Inflammatory macrophage treated with lipopolysaccharide for 4 hours (primary cell): ENCODE measurements at regions not wholly inside any gene's neighbourhood (a gene's known extent, or its start where the extent isn't known, plus 50 kb on each side); places are given as distances from the start of the nearest gene placed in this dataset.
"Not testable (repeated sequence)": the region's sequence is repeated elsewhere in the genome, so short reads cannot be mapped to it uniquely, and the experiment has no call there.

ENCODE experiments used
- DNase-seq: peaks from one replicate; pipeline ENCODE4 v3.0.0-alpha.2; 2020

DNA sequence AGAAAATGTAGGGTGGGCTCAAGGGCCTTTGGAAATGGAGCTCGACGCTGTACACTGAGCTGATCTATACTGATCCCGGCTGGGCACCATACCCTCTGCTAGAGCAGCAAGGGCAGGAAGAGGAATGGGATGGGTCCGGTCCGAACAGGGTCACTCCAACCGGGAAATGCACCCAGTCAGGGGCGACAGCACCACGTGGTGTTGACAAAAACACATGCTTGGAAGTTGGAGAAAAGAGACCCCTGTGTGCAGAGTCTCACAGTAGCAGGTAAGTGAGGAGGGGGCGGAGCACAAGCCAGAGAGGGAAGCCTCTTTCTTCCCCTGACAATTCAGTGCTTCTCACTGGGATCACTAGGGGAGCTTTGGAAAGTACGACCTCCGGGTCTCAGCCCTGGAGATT is 84.1 kb upstream of the ASB18 start:
- DNase-seq = no peak

DNA sequence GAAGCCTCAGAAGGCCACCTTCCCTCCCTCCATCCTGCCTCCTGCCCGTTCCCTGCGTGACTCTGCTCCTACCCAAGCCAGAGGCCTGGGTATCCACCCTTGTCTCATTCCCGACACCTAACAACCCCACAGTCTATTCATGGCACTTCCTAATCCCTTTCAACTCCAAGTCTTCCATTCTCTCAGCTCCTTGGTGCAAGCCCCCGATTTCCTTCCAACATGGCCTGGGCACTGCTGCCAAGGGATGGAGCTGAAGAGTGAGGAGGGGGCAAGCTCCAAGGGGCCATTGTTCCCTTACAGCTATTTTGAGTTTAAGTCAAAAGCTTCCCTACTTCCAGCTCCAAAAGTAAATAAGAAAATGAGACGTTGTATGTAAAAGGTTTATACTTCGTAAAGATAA is 84.8 kb upstream of the ASB18 start:
- no peak for DNase-seq

DNA sequence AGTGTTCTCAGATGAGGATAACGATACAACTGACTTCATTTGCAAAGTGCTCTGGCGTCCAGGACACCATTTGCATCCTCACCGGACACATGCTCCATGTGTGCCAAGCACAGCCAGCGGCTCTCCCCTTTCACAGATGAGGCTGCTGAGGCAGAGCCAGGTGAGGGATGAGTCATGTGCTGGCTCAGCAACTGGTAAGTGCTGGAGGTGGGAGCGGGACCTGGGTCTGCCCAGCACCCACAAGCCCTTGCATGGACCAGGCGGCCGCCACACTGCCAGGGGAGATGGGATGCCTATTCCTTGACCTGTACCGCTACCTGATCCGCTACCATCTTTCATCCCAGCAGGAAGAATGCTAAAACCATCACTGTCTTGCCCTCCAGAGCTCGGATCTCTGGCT is 86.2 kb upstream of the ASB18 start:
- no peak for DNase-seq

DNA sequence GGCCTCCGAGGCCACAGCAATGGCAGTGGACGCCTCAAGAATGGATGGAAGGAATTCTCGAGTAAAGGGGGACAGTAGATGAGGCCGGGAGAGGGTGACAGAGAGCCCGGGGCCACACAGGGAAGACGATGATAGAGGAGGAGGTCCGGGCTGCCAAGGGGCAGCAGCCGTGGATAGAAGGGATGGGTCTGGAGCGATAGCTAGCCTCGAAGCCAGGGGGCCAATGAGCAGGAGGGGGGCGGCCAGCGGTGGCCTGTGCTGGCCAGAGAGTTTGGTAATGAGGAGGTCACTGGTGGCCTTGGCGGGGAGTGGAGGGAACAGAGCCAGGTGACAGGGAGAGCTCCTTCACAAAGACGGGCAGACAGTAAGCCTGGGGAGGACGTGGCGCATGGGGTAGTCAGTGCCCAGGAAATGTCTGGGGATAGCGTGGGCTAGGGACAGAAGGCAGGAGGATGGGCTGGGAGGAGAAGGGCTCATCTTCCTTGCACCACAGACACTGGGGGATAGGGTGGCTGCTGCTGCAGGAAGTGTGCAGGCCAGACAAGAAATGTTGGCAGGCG is 87.8 kb upstream of the ASB18 start:
- DNase-seq = no peak

DNA sequence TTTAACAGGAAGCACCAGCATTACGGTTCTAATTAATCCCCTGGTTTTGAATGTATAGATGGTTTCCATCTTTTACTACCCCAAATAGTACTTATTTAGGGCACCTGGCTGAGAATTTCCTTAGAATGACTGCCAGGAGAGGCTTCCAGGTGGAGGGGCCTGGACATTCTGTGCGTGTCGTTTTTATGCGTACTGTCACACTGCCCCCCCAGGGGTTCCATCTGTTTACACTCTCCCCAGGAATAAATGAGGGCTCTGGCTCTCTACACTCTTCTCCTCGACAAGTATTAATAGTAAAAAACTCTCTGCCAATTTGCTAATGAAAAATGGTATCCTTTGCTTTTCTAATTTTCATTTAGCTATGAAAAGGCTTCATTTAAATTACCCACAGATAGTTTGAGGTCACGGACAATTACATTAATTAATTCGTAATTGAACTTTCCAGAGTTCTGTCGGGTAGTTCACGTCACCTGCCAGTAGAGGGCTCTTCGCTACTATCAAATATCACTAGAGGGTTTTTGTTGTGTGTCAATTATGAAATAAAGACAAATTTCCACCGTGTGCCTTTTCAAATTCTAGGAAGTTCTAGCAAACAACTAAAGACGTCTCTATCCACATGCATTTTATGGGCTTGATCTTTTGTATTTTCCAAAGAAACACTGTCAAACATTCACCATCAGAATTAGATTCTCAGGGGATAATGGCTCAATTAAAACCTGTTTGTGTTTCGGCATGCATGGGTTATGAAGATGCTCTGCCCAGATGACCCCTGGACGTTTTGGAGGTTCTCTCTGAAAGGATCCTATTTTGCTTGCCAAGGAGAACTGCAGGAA is 88.8 kb upstream of the ASB18 start:
- DNase-seq = peak; percentile 36

DNA sequence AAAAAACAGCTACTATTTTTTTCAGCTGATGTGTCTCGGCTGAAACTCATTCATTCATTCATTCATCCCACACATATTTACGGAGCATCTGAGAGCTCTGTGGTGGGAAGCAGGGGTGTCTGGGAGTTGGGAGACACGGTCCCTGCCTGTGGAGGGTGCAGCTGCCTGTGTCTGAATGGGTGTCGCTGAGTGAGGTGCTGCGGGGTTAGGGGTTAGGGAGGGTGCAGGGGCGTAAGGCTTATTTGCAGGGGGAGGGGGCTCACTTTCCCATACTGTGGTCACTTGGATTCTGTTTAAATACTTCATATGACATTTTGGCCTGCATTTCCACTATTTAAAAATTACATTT is 89.4 kb upstream of the ASB18 start:
- no peak for DNase-seq

DNA sequence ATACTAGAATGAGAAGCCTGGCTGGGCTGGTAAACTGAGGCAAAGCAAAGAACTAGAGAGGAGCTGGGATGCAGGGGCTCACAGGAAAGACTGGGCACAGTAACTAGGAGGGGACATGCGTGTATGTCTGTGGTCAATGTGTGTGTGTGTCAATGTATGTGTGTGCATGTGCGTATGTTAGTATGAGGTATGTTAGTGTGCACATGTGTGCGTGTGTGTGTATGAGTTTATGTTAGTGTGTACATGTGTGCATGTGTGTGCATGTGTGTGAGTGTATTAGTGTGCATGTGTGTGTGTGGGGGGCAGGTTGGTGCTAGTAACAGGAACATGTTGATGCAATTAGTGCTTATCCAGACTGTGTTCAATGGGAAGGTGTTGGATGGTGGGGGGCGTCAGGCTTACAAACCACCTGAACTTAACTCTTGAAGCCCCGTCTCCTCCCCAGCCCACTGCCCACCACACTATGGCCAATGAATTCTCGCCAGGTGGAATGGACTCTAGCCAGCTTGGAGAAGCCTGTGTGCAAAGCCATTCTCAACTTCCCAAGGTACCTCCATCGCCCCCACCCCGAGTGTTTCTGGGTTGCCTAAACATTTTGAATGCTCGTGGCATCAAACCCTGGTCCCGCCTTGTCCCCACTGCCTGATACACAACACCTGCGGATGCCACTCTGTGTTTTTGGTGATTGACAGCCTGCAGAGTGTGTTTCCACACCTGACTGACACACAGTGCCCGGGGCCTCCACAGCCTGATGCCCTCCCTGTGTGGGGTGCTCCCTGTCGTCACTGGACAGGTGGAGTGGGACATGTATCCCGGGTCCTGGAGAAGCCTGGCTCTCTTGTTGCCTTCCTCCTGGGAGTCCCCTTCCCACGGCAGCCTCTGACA is 90.1 kb upstream of the ASB18 start:
- no peak for DNase-seq

DNA sequence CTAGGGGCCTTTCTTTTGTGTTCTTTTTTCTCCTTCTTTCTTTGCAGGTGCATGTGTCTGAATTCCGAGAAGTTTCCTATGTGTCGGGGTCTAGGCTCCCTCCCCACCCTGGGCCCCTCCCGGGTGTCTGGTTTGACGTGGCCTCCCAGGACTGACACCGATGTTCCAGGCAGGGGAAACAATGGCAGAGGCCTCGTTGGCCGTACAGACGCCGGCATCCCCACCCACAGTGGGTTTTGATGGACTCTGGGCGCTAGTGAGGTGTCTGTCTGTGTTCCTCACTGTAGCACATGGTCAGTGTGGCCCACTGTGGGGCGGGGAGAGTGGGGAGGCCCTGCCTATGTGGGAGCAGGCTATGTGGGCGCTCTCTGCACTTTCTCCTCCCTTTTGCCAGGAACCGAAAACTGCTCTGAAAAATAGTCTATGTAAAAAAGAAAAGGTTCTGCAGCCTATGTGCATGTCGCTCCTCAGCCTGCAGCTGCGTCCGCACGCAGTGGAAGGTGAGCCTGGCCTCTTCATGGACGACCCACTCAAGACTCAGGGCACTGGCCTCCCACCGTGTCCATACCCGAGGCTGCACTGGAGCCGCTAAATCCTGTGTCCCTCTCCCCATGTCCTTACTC is 90.9 kb upstream of the ASB18 start:
- DNase-seq = no peak

DNA sequence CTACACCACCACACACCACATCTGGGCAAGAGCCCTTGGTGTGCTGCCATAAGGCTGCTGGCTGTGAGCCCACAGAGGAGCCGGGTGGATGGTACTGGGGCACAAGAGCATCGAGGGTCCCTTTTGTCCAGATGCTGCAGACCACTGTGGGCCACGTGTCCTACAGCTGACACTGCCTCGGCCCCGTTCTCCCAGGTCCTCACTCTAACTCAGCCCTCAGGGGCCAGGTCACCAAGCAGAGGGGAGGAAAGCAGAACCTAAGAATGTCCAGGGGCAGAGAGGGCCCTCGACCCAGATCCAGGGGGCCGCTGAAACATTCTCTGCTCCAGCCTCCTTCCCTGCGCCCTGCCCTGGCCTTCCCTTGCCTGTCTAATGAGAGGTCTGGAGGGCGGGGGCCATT is 91.7 kb upstream of the ASB18 start:
- DNase-seq = no peak

DNA sequence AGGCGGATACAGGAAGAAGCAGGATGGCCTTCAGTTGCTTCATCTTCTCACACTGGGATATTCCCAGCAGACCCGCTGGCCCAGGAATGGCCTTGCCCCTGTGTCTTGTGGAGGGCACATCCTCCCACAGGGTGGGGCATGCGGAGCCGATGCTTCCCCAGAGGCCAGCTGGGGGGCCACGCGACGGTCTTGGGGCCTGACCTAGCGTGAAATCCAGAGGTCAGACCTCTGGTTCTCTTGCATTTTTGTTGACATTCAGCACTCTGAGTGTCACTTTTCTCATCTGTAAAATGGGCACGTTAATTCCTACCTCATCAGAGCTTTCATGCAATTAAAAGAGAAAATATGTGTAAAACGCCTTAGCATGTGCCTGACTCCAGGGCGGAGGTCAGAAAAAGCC is 92.1 kb upstream of the ASB18 start:
- DNase-seq = not testable (repeated sequence)

DNA sequence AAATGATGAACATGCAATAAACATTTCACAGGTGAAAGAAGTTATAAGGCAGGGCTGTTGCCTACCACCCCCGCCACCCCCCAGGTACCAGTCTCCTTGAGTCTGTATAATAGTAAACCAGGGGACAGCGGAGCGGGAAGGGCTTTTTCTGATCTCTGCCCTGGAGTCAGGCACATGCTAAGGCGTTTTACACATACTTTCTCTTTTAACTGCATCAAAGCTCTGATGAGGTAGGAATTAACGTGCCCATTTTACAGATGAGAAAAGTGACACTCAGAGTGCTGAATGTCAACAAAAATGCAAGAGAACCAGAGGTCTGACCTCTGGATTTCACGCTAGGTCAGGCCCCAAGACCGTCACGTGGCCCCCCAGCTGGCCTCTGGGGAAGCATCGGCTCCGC is 94.3 kb upstream of the ASB18 start:
- DNase-seq = not testable (repeated sequence)

DNA sequence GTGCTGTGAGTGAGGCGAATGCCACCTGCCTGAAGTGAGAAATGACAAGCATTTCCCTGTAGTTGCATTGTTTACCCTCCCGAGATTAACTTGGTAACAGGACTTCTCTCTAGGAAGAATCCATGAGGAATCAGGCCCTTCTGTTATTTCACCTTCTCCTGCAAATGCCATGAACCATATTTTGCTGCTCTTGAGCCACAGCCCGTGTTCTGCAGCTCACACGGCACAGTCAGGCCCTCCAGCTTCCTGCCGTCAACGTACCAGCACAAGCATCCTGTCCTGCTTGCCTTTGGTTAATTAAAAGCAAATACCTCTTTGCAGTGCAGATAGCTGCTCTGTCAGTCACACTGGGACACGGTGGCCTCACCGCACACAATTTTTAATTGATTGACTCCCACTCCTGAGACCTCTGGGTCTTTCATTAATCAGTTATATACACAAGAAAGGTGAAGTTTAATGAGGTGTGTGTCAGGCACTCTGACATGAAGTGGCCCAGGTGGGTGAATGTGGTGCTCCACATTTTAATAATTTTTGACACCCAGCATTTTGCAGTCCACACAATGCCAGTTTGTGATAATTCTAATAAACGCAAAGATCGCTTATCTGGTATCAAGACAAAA is 95.3 kb upstream of the ASB18 start:
- DNase-seq = no peak

DNA sequence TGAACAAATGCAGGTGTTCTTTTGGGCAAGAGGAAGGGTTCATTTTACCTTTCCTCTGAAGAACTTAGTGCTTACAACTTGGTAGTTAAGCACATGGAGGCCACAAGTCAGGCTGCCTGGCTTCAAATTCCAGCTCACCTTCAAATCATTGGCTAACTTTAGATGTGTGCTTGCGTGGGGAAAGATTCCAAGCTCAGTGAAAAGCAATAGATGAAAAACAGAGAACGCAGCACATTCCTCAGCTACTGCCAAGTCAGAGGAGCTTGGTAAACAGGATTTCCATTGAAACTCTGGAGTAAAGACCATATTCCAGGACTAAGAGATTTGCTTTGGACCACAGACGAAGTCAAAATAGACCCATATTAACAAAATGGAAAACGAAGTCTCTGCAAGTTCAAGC is 96.3 kb upstream of the ASB18 start:
- no peak for DNase-seq

DNA sequence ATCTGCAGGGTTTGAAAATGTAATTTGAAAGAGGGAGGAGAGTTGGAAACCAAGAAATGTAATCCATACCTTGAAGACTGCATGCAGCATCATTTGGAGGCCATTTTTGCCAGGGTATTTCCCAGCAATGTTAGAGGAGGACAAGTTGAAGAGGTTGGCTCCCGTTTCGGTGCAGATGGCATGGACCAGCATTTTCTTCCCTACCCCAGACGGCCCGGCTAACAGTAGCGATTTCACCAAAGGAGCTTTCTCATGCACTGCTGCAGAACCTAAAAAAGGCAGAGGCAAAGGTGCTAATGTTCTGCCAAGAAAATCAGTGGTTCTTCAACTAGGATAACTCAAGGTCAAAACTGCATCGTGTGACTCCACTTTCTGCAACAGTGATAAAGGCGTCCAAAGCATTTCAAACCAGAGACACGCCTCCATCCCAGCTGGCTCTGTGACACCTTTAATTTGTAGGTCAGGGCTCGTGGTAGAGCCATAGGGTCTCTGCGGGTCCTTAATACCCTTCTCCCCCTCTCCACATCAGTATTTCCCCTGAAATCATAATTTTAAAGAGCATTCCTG is 99.6 kb upstream of the ASB18 start:
- no peak for DNase-seq

DNA sequence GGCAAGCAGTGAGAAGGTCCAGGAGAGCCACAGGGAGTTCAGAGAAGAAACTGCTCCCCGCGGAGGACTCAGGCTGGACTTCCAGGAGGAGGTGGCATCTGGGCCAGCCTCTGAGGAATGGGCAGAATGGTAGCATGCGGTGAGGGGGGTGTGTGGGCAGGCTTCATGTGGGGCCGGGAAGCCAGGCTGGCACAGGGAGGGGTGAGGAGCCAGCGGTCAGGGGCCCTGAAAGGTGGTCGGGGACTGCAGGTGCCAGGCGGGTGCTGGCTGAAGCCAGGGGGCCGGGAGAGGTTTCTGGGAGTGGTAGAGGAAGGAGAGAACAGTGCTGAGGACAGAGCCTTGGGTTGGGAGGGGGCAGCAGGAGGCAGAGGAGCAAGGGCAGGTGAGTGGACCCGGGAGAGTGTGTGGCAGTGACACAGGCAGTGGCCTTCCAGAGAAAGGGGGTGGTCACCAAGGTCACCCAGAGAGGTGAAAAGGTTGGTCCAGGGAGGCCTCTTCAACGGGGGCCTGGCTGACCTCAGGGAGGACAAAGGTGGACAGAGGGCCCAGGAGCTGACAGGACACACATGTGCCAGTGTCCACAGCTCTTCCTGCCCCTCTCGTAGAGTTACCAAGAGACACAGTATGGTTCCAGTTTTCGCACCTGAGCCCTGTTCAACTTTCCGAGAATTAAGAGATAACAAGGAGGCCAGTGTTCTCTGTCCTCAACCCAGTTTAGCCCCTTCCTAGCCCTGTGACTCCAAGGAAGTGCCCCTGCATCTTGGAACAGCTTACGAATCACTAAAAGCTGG is 101.2 kb upstream of the ASB18 start:
- DNase-seq = no peak

DNA sequence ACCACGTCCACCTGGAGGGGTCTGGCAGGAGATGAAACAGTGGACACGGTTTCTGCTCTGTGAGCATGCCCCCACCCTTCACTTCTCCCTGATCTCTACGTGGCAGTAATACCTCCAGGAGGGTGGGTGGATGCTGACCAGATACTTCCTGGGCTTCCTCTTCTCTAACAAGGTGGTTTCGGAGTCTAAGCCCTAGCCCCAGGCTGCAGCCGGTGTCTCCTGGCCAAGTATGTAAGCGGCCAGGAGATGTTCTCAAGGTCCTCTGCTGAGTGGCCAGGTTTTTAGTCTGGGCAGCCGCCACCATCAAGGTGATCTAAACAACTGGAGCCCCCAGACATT is 101.8 kb upstream of the ASB18 start:
- no peak for DNase-seq

DNA sequence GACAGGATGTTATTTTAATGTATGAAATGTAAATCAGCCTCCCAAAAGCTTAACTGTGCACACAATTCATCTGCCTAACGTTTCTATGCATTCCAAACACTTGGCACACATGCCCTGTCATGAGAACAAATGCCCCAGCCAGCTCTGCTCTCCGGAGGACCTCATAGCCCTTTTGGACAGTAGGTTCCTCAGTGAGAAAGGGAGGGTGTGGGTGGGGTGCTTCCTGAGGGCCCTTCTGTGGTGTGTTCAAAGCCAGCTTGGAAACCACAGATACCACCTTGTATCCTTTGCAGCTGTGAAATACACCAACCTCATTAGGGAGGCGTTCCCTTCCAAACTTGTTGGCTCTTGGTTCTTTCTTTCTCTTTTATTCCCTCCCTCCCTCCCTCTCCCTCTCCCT is 102.2 kb upstream of the ASB18 start:
- no peak for DNase-seq

DNA sequence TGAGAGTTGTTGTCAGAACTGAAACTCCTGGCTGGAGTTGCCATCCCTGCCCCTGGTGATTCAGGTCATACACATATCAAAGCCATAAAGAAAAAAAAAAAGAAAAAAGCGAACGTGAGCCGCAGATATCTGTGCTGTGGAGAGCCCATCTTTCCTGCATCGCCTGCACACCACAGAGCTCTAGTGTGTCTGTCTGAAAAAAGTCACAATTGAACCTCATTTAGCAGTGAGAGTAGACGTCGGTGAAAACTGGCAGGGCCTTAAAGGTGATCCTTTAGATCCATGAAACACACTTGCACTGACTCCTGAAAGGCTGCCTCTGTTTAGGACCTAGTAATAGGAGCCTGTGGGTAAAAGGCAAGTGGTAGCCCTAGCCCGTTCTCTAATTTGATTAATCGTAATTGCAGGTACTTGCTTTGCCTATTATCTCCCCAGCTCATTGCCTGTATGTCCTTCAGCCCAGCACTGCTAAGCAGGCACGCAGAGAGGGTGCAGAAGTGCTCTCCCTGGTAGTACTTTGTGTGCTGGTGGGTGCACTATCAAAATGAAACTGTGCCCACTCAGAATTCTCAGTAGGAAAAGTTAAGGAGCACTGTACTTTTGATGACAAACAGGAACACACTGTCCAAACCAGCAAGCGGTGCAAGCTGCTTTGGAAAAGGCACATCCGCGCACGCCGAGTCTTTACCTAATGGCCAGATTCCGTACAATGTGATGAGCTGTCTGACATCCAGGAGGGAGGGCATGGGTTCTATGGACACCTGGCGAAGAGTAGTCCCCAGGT is 103.5 kb upstream of the ASB18 start:
- DNase-seq = no peak

DNA sequence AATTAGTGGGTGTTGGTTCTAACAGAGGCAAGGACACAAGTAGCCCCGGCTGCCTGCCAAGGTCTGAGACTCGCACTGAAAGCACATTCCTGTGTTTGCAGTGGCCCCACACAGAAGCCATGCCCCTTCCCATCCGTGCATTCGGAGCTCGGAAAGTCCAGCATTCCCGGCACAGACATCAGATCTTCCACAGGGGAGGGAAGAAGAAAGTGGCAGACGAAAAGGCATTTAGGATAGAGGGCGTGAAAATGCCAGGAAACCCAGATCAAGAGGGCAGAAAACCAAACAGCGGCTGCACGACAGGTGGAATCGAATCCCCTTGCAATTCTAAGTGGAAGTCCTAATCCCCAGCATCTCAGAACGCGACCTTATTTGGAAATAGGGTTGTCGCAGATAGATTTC is 105.5 kb upstream of the ASB18 start:
- no peak for DNase-seq

DNA sequence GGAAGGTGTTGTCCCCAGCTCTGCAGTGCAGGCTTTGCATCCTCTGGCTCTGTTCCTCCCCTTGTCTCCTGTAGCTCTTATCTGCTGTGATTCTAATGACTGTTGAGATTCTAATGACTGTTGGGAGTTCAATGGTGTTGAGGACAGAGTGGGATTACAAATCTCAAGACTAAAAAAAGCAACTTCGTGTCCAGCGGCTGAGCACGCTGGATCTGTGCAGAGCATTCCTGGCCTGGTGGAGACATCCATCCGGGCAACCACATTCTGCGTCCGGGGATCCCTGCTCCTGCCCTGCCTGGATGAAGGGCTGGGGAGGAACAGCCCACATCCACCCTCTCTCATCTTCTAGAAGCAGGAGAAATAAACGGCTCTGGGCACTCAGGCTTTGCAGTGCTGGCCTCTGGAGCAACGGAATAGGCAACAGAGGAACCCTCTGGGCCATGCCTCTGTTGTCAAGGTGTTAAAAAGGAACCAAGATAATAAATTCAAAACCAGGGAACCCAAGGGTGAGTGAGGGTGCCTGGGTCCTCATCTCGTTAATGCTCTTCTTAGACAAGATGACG is 106.7 kb upstream of the ASB18 start:
- no peak for DNase-seq

DNA sequence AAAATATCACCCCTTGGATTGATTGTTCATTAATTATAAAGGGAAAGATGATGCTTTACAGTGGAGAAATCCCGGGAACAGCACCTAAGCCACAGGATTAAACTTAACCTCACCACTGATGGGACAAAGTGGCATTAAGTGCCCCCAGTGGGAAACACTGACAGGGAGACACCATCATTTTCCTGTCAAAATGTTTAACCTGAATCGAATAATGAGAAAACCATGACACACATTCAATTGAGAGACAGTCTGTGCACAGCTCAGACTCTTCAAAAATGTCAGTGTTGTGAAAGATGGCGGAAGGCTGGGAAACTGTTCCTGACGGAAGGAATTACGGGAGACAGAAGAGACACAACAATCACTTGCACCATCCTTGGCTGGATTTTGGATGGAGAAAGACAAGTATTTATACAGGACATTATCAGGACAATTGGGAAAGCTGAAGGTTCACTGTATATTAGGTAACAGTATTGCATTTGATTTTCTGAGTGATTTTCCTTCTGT is 111.8 kb upstream of the ASB18 start:
- no peak for DNase-seq
